Coronary artery (tissue), 2 donors: ENCODE measurements at regions not wholly inside any gene's neighbourhood (a gene's known extent, or its start where the extent isn't known, plus 50 kb on each side); places are given as distances from the start of the nearest gene placed in this dataset.
A peak's percentile ranks its signal among the peaks of the same experiment; 100 is the strongest.

ENCODE experiments used
- DNase-seq: peaks from one replicate; pipeline ENCODE4 v3.0.0-alpha.2; 2017; ENCODE audit warnings: low spot score
- H3K27ac ChIP-seq, 2 donors: fragments of 200-600 bp; sonication (generic); one replicate each; pipeline ENCODE4 v1.5.1; 2016 to 2019
- H3K4me3 ChIP-seq: fragments of 200-600 bp; sonication (generic); 2 replicates; pipeline ENCODE4 v1.5.1; 2016; ENCODE audit warnings: mild to moderate bottlenecking, moderate library complexity
- CTCF ChIP-seq: fragments of 200-600 bp; sonication (generic); IDR thresholded peaks from one replicate; pipeline ENCODE4 v1.5.1; 2019; ENCODE audit warnings: antibody characterized with exemption

- Histone ChIP-seq H3K27ac (no peak overlapping the region), H3K4me3 (no peak overlapping the region)
- DNase-seq: no peak
- TF ChIP-seq CTCF: no peak
Observed at GRCh38 chr2:62296034-62296831, 100.3 kb downstream of the B3GNT2 start.

GRCh38 chr2:62293490-62294271 lies 97.8 kb downstream of the B3GNT2 start:
- H3K4me3 ChIP-seq: peak overlapping the region; percentile 46
- DNase-seq: no peak
- no peak for TF ChIP-seq CTCF
- H3K27ac ChIP-seq: peak overlapping the region in 1 of 2 donors; percentile 21

- Histone ChIP-seq H3K27ac (peak overlapping the region in 1 of 2 donors; percentile 21), H3K4me3 (no peak overlapping the region)
- no peak for TF ChIP-seq CTCF
- no peak for DNase-seq
Observed at GRCh38 chr2:62293151-62293489, 97.2 kb downstream of the B3GNT2 start.

- Histone ChIP-seq H3K4me3 (no peak overlapping the region), H3K27ac (no peak overlapping the region)
- no peak for DNase-seq
- no peak for TF ChIP-seq CTCF
Observed at GRCh38 chr2:62292190-62292589, 96.3 kb downstream of the B3GNT2 start.

- Histone ChIP-seq H3K27ac (no peak overlapping the region), H3K4me3 (no peak overlapping the region)
- TF ChIP-seq CTCF: no peak
- DNase-seq: no peak
Observed at GRCh38 chr2:62291517-62292137, 95.7 kb downstream of the B3GNT2 start.

- Histone ChIP-seq H3K27ac (no peak overlapping the region), H3K4me3 (no peak overlapping the region)
- no peak for TF ChIP-seq CTCF
- no peak for DNase-seq
Observed at GRCh38 chr2:62291052-62291451, 95.1 kb downstream of the B3GNT2 start.
